GM03348 (cell line): ENCODE measurements at regions not wholly inside any gene's neighbourhood (a gene's known extent, or its start where the extent isn't known, plus 50 kb on each side); places are given as distances from the start of the nearest gene placed in this dataset.
"Not testable (repeated sequence)": the region's sequence is repeated elsewhere in the genome, so short reads cannot be mapped to it uniquely, and the experiment has no call there.

Source experiments
- DNase-seq: peaks from one replicate; pipeline ENCODE4 v3.0.0; 2012; ENCODE audit warnings: low spot score

DNA sequence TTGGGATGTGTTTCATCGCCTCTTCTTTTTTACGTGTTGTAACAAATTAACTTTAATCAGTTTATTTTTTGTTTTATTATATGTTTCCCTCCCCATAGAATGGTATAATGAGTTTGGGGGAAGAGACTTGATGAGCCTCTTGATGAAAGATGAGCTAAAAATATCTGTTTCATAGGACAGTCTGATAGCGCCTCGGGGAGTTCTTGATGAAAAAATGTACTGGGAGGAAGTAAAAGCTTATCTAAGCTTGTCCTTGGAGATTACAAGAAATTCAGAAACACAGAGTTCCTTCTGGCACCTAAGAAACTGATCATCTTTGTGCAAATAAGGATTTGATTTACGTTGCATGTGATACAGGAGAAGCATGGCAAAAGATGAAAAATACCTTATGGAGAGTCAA is 350.2 kb upstream of the CDH8 start:
- DNase-seq: no peak

DNA sequence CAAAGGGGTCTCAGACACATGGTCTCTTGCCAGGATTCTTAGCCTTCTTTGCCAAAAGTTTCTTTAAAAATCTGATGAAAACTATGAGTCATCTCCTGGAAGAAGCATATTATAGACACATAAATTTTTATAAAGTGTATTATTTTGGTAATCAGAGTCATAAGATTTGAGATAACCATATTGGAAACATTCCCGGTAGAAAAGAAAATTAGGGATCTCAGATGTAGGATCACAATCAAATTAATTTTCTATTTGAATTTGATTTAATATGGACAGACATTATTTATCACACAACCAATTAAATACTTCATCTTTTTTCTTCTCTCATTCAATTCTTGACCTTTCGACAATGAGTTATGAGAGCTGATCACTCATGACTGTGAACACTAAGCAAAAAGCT is 347.7 kb upstream of the CDH8 start:
- DNase-seq: no peak

DNA sequence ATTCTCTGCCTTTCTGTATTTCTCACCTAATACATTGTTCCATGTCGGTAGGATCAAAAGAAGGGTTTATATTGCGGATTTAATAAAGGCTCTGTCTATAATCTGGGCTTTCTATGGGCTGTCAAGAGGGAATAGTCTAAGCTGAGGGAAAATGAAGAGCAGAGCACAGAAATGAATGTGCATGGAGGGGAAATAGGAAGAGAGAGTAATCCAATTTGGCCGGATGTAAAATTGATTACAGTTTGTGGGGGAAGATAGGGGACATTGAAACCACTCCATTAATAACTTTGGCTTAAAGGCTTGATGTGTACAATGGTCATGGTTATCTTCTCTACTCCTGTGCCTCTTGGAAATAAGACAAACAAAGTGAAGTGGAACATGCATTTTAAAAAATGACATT is 334.2 kb upstream of the CDH8 start:
- DNase-seq: no peak

DNA sequence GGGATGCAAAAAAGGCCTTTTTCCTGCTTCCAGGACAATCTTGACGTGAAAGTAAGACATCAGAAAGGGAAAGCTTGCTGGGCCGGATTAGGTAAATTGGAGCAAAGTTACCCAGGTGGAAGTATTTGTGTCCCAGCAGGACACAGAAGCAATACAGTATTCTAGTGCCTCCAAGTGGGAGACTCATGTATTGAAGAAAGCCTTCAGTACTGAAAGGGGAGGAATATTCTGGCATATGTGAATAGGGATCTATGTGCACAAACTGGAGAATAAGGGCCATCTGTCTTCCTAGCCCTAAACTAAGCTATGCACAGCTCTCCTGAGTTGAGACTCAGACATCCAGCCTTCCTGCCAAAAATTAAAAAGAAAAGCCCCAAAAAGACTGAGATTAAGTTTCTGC is 327.3 kb upstream of the CDH8 start:
- no peak for DNase-seq

DNA sequence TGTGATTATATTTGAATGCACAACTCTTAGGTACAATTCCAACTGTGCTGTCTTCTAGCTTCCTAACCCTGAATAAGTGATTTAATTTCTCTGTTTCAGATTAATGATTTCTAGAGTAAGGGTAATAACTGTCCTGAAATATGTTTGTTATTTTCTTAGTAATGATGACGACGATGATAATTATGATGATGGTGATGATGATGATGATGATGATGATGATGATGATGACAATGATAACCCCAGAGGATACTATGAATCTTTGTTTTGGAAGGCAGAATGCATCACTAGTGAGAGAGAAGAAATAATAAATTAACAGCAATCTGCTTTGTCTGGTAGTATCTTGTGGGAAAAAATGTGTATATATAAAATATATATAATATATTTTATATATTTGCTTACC is 317.1 kb upstream of the CDH8 start:
- DNase-seq: no peak

DNA sequence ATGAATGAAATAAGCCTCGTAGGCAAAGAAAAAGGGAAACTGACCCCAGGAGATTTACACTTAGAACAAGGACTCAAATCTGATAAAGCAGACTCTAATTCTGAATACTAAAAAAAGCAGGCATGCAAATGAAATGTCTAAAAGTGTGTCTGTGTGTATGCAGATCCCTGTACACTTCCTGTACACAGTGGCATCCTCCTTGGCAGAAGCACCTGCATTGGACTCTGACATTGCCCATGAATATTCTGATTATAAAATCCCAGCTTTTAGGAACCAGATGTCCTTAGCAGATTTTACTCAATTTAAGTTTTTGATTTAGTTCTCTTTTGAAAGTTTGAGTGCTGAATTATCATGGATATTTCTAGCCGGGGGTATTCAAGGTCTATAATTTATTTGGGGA is 306.0 kb upstream of the CDH8 start:
- DNase-seq: no peak

DNA sequence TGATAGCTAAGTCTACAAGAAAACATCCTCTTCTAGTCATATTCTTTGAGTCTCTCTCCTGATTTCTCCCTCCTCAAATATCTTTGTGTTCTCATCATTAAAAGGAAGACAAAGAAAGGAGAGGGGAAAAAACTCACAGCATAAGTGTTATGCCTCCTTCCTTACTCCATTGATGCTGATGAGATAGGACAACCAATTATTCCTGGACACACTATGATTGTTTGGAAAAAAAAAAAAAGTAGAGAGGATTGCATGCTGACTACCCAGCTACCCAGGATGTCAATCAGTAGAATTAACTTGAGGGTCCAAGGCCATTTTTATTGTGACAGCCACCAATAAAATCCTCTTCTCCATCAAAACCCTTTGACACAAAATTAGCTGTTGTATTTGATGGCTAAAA is 299.1 kb upstream of the CDH8 start:
- DNase-seq: no peak

DNA sequence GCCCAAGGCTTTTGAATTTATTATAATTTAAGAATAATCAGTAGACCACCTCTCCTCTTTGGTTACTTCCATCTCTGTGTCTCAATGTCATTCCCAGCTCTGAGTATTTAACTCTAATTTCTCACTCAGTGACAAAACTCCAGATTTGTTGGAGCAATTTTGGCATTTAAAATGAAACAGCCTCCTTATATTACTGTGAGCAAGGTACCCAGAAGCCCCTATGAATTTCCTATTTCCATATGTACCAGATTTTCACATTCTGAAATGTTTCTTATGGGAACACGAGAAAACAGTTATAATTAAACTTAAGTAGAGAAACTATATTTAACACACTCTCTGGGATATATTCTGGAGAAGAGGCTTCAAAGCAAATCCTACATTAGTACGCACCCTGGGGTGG is 285.4 kb upstream of the CDH8 start:
- no peak for DNase-seq

DNA sequence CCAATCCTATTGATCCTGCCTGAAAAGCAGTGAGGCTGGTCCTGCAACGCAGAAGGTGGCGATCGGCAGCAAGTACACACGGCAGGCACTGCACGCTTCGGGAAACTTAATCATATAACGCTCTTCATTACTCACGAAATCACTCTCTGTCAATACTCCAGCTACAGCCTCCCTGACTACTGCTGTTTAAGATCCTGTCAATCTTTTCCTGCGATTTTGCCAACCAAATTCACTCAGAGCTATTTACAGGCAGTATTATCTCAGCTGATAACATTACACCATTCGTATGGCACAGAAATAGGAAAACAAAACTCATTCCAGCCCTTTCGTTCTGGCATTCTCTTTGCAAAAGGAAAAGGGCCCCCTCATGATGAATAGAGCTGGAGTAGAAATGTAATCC is 262.4 kb upstream of the CDH8 start:
- no peak for DNase-seq

DNA sequence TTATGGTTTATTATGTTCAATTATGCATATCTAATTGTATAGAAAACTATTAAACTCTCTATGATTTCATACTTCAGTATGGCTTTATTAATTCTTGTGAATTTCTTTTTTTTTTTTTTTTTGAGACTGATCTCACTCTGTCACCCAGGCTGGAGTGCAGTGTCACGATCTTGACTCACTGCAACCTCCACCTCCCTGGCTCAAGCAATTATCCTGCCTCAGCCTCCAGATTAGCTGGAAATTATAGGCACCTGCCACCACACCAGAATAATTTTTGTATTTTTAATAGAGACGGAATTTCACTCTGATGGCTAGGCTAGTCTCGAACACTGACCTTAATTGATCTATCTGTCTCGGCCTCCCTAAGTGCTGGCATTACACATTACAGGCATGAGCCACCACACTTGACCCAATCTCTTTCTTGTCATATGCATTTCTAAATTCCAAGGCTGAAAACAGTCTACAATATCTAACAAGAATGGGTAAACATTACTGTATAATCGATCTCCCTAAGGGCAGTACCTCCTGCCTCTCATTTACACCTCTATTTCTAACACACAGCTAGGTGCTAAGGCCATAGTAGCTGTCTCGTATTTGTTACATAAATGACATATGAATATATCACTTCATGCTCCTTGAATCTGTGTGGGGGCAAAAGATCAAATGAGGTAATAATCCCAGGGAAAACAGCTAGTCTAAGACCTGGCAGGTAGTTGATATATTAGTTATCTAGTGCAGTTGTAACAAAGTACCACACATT is 258.2 kb upstream of the CDH8 start:
- DNase-seq: no peak

DNA sequence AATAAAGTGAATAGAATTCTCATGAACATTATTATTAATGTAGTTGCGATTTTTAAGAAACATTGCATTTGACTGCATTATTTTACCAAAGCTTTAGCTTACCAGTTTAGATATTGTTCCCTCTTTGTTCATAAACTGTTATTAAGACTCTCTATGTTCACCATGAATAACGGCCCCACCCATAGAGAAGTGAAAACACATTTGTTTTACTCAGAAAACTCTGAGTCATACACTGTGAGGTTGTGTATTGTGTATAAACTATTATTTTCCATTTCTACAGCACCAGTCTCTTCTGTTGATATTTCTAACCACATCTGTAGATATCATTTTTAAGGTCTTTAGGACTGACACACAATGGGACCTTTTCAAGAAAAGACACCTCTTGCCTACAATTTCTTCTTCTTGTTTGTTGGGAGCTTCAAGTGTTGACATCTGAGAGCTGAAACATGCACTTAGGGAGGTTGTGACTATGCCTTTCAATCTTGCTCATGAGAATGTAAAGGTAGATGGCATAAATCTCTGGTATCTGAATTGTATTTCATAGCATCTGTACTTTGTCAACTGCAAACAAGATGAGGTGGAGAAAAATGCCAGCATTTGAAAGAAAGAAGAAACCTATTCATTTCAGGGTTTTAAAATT is 252.9 kb upstream of the CDH8 start:
- DNase-seq: no peak

DNA sequence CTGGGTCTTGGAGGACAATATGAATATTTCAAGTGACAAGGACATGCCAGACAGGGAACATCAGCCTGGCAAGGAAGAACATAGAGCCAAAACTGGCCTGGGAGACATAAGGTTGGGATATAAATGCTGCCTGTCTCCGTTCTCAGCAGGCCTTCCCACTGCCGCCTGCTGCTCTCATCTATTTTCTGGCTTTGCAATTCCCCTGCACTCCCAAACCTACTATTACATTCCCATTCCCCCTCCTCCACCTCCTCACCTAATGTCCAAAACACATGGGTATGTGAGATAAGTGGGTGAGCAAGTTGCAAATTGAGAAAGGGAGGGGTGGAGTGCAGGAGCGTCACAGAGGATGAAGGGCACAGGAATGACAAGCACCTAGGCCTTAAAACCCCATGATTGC is 244.3 kb upstream of the CDH8 start:
- DNase-seq: no peak

DNA sequence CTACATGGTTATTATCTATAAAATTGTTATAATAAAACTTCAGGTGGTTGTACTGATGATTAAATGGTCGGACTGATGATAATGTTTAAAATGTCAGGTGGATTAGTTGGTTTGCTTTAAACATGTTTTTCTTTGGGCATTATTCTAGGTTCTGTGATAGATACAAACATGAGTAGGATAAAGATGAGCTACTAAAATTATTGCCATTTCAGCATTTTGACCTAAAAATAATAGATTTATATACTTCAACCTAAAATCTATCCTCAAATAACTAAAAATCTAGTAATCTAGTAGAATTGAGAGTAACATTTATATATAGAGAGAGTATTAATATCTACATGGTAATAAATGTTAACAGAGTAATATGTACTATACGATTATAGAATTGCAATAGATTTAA is 241.7 kb upstream of the CDH8 start:
- DNase-seq: no peak

DNA sequence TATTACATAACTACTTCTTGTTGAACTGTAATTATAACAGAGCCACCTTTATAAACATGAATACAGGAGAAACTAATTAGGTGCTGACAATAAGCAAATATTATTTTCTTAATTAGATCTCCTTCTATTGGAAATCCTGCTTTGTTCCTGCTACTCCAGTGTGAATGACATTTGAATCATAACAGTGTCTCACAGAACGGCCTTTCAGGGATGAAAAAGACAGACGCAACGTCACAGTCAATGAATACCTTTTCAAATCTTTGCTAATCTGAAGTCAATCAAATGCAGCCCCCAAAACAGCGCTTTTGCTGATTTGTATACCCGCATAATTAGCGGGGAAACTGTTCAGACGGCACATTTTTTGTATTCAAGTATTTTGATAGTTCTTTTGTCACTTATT is 240.4 kb upstream of the CDH8 start:
- no peak for DNase-seq

DNA sequence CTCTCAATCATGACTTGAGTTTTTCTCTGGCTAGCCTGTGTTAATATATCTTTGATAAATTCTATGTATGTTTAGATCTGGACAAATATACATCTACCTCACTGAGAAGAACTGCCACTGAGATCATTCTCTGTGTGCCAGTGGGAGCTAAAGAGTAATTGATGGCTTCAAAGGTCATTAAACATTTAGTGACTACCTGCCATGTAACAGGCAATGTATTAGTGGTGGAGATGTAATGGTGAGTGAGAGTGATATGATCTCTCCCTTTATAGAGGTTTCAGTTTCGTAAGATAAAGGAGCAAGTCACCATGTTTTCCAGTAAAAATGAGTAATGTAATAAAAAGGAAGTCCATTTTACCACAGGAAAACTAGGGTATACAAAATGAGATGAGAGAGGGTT is 235.8 kb upstream of the CDH8 start:
- DNase-seq: no peak

DNA sequence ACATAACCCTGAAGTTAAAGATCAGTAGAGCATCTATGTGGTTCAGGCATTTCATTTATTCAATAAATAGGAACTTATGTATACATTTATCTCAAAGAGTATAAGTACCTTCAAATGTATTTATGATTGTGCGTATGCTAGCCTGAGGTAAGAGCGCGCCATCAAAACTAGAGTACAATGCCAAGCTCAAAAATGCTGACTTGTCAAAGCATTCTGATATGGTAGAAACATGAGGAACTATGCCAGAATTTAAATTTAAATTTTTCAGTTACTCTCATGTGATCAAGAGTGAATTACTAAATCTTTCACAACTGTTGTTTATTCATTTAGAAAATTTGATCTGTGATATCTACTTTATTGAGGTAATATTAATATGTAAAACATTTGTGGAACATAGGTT is 225.5 kb upstream of the CDH8 start:
- no peak for DNase-seq

DNA sequence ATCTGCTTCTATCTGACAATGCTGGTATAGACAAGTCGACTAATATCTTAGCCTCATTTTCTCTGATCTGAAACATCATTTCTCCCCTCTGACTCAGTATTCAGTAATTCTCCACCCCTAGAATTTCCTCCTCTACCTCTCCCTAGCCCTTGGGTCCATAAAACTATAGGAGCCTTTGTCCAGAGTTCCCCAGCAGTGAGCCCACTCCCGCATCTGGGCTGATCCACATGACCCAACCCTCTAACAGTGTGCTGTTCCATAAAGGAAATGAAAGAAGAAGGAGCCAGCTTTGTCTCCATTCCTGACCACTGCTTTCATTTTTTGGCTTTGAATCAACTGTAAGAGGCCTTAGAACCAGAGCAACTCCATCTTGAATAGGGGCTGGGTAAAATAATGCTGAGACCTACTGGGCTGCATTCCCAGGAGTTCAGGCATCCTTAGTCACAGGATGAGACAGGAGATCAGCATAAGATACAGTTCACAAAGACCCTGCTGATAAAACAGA is 222.7 kb upstream of the CDH8 start:
- not testable (repeated sequence) for DNase-seq

DNA sequence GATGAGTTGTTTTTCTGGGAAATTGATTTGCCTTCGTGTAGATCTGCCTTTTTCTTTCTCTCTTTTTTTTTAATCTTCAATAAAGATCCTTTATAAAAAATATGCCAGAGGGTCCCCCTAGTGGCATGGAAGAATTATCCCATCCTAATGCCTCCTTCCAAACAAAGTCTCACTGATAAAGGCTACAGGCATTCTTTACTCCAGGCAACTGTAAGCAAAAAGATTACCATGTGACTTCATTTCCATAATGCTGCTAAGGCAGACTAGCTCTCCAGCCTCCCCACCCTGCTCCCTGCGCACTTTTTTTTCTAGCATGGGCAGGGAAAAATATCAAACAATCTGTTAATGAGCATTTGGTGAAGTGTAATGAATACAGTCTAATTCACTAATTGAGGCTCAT is 220.2 kb upstream of the CDH8 start:
- no peak for DNase-seq

DNA sequence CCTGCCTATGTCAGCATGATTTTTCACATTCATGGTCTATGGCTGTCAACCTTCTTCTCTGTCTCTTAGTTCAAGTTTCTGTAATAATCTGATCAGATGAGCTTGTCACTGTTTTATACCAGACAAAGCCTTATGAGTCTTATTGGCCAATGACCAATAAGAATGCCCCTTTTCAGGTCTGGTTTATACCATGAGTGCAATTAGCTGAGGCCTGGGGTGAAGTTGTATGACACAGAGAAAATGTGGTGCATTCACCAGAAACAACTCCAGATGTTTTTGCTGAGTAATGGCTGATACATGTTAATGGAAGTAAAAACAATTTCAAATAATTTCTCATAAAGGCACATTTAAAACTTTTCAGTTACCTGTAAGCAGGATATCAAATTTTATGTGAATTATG is 218.6 kb upstream of the CDH8 start:
- no peak for DNase-seq

DNA sequence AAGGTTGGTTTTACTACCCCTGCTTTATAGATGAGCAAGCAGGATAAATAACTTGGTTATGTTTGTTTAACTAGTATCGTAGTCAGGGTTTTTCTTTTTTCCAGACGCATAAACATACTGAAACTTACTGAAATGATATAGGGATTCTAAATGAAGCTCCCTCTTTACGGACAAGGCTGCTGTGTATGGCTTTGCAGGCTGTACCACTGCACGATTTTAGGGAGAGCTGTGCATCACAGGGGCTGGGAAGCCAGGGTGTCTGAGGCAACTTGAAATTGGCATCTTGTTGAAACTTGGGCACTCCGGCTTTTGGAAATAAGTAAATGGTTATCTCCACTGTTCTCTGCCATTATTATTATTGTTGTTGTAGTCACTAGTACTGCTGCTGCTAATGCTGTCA is 218.1 kb upstream of the CDH8 start:
- DNase-seq: no peak

DNA sequence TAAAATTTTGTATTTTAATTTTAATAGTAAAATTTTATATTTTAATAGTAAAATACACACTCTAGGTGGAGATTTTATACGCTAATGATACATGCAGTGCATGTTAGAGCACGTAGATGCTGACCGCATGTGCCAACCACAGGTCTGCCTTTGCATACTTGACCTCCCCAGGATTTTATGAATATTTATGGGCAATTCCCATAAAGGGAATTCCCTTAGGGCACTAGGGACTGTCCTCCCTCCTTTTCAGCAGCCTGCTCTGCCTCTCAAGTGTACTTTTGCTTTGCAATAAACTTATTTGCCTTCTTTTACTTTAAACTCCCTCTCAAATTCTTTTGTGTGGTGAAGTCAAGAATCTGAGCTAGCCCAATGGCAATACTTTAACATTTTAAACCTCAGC is 217.7 kb upstream of the CDH8 start:
- no peak for DNase-seq

DNA sequence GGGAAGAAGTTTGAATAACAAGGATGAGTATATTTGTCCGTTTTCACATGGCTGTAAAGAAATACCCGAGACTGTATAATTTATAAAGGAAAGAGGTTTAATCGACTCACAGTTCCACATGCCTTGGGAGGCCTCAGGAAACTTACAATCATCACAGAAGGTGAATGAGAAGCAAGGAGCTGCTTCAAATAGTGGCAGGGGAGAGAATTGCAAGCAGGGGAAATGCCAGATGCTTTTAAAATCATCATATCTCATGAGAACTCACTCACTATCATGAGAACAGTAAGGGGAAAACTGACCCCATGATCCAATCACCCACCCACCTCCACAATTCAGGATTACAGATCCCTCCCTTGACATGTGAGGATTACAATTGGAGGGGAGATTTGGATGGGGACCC is 212.8 kb upstream of the CDH8 start:
- DNase-seq: no peak

DNA sequence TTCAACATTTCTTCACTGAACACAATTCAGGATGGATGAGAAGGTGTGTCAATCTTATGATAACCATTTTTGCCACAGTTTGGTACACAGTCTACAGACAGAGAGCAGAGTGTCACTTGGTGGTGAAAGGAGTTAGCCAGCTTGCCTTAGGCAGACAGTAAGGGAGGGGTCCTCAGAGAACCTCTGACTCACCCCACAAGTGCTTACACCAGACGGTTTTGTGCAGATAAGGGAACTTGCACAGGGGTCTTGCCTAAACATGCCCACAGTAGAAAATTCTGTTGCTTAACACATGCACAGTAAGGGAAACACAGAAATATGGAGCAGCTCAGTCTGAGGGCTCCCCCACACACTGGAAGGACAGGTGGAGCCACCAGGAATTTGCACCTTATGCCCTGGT is 204.5 kb upstream of the CDH8 start:
- no peak for DNase-seq

DNA sequence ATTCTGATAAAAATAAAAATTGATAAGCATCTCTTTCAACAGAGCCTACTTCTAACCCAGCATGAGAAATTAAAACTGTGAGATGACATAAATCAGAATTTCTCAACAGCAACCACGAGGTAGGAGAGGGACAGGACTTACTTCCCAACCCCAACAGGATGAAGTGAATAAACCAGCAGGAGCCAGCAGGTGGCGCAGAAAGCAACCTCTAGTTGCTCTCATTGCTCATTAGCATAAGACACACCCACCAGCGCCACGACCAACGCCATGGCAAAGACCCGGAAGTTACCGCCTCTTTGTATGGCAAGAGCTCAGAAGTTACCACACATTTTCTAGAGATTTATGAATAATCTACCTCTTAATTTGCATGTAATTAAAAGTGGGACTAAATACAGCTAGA is 189.4 kb upstream of the CDH8 start:
- no peak for DNase-seq
